Tongue (tissue), 1 donor: ENCODE measurements at regions not wholly inside any gene's neighbourhood (a gene's known extent, or its start where the extent isn't known, plus 50 kb on each side); places are given as distances from the start of the nearest gene placed in this dataset.
"Not testable (repeated sequence)": the region's sequence is repeated elsewhere in the genome, so short reads cannot be mapped to it uniquely, and the experiment has no call there.

Experiments
- DNase-seq: peaks from one replicate; pipeline ENCODE4 v3.0.0-alpha.2; 2015

GRCh38 chr12:131250028-131250950 is 296.6 kb downstream of the ADGRD1 start:
- no peak for DNase-seq

GRCh38 chr12:131250951-131251315 is 297.2 kb downstream of the ADGRD1 start:
- no peak for DNase-seq

GRCh38 chr12:131251336-131252101 is 297.8 kb downstream of the ADGRD1 start:
- DNase-seq: no peak

- no peak for DNase-seq
Measured at GRCh38 chr12:131253376-131254026, 299.8 kb downstream of the ADGRD1 start.

- no peak for DNase-seq
Measured at GRCh38 chr12:131254374-131254773, 300.7 kb downstream of the ADGRD1 start.

GRCh38 chr12:131258398-131258797 is 304.7 kb downstream of the ADGRD1 start:
- no peak for DNase-seq

- no peak for DNase-seq
Measured at GRCh38 chr12:131260251-131260905, 306.7 kb downstream of the ADGRD1 start.

DNA sequence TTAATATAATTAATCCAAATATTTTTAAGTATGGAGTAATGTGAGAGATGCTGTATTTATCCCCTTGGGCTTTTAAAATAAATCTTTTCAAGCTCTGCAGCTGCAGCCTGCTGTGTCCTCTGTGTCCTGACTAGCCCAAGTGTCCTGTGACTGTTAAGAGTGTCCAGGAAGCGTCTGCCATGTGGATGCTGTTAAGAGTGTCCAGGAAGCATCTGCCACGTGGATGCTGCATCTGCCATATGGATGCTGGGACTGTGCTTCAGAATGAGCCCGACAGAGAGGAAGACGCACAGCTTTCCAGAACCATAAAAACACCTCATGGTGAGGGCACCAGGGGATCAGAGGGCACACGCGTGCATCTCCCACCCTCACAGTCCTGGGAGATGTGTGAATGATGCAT is 307.2 kb downstream of the ADGRD1 start:
- peak; percentile 21 for DNase-seq

- peak; percentile 36 for DNase-seq
Measured at GRCh38 chr12:131261906-131262305, 308.2 kb downstream of the ADGRD1 start.

DNA sequence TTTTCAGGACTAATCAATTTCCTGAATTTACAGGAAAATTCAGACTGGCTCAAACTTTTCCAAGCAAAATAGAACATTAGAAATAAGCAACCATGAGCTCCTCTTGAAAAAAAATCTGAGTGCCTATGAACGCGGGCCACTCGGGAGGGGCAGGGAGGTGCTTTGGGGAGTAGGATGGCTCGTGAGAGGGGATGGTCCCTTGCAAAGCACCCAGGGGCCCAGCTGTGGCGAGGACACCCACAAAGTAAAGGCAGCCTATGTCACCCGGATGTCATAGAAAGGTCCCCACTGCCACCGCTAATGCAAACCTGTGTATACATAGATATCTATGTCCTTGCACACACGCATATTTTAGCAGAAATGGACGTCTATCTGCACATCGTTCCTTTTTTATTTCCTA is 309.9 kb downstream of the ADGRD1 start:
- no peak for DNase-seq

GRCh38 chr12:131264635-131265034 is 310.9 kb downstream of the ADGRD1 start:
- DNase-seq: no peak

DNA sequence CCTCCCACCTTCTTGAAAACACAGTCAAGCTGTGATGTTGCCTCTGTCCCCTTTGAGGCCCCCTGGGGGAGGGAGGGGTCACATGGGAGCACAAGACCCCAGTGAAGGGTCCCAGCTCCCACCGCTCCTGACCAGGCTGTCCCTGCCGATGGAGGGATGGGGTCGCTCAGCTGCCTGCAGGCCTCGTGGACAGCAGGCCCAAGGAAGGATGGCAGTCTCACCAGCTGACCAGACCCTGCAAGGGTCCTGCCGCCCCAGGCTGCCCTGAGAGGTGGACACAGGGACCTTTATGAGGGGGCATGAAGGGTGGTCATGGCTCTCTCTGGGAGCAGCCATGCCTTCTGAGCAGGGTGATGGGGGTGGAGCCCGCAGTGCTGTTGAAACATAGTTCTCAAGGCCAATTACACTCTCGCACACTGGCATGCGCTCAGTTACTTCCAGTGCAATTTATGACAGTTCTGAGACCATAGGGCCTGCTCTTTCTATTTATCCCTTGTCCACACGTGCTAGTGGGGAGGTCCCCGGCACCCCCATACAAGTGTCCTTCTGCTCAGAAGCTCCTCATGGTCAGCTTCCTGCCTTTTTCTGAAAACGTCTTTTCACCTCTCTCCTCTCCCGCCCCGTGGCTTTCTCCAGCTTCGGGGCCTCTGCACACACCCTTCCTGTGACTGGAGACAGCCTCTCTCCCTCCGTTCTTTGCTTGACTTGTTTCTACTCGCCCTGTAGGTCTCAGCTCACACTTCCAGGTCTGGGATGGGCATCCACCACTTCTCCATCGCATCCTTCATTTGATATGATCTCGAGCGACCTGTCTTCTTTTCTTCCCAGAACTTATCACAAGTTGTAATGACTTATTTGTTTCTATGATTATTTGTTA is 313.1 kb downstream of the ADGRD1 start:
- DNase-seq: peak; percentile 30

- no peak for DNase-seq
Measured at GRCh38 chr12:131267576-131267975, 313.9 kb downstream of the ADGRD1 start.

DNA sequence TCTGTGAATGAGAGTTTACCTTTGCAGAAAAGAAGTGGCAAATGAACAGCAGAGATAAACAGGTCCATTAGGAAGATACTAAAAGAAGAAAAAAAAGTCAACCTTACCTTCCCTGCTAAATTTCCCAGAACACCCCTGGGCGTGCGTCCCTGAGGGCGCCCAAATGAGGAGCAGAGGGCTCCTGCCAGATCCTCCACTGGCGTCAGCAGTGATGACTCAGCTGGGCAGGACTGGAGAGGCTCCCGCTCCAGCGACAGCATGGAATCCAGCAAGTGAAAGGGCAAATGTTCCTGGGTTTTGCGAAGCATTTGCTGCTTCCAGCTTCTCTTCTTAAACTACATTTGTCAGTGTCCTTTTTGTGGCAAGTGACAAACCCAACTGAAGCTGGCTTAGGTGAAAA is 314.4 kb downstream of the ADGRD1 start:
- peak; percentile 9 for DNase-seq

DNA sequence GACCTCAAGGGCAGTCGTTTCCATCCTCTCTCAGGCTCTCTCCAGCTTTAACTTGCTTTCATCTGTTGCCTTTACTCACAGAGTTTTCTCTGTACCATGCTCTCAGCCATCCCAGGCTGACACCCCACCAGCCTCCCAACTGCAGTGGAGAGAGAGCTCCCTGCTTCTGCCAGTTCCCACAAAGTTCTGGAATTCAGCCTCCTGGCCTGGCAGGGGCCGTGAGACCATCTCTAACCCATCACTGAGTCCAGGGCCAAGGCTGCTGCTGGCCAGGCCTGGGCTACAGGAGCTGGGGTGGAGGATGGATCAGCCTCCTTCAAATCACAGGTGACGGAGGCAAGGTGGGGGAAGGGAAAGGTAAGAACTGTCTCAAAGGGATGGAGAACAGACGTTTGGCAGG is 314.9 kb downstream of the ADGRD1 start:
- DNase-seq: not testable (repeated sequence)

GRCh38 chr12:131269551-131269950 is 315.8 kb downstream of the ADGRD1 start:
- no peak for DNase-seq

DNA sequence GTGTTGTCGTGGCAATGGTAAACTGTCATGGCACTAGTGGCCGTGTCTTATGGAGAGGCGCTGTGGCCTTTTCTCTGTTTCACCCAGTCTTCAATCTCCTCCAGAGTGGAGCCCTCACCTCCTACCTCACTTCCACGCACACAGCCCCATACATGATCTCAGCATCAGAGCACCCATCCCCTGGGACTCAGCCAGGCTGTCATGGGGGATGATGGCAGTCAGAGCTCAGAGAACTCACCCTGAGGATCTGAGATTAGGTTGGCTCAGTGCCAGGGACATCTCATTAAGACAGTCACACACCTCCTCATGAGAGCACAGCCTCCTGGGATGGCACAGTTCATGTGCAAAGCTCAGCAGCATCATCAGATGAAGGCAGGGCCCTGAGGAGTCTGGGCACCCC is 316.3 kb downstream of the ADGRD1 start:
- not testable (repeated sequence) for DNase-seq

DNA sequence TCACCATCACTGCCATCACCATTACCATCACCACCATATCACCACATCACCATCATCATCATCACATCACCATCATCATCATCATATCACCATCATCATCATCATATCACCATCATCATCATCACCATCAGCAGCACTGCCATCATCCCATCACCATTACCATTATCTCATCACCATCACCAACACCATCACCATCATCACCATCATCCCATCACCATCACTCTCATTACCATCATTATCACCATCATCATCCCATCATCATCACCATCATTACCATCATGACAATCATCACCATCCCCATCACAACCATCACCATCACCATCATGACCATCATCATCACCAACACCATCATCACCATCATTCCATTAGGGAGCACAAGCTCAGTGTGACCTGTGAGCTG is 318.0 kb downstream of the ADGRD1 start:
- no peak for DNase-seq

- not testable (repeated sequence) for DNase-seq
Measured at GRCh38 chr12:131272283-131272814, 318.6 kb downstream of the ADGRD1 start.

- no peak for DNase-seq
Measured at GRCh38 chr12:131273291-131273845, 319.7 kb downstream of the ADGRD1 start.

DNA sequence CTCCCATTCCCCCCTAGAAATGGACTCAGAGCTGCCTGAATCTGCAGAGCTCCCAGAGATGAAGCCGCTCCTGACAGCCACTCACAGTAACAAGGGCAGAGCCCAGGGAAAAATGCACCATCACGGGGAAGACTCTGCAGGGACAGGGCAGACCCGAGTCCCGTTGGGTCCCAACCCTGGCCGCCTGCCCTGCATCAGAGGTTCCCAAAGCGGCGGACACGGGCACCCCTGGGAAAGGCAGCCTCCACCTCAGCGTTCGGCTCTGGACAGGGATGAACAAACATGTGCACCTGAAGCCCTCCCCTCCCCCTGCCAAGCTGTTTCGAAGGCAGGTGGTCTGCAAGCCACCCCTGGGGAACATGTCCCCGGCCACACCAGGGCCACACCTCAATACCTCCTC is 320.4 kb downstream of the ADGRD1 start:
- DNase-seq: no peak
